Epithelial cell of esophagus (primary cell): ENCODE measurements at regions not wholly inside any gene's neighbourhood (a gene's known extent, or its start where the extent isn't known, plus 50 kb on each side); places are given as distances from the start of the nearest gene placed in this dataset.

Experiments used
- DNase-seq: peaks from one replicate; pipeline ENCODE4 v3.0.0; 2010; ENCODE audit warnings: low read depth
- H3K4me3 ChIP-seq: 2 replicates; pipeline ENCODE4 v1.5.1; 2011; ENCODE audit warnings: mild to moderate bottlenecking, low read length, control low read depth
- CTCF ChIP-seq: IDR thresholded peaks from 2 replicates; pipeline ENCODE4 v1.5.1; 2011; ENCODE audit warnings: low read depth, mild to moderate bottlenecking, low read length, control low read depth, inconsistent platforms; ENCODE audit not compliant: insufficient read depth; ENCODE audit errors: missing control alignments

GRCh38 chr5:91839233-91839632 is 456.1 kb upstream of the ARRDC3 start:
- no peak overlapping the region for H3K4me3 ChIP-seq
- DNase-seq, result no peak
- TF ChIP-seq CTCF, result no peak

- TF ChIP-seq CTCF, result no peak
- no peak overlapping the region for H3K4me3 ChIP-seq
- DNase-seq, result no peak
These were observed 447.3 kb upstream of the ARRDC3 start for GRCh38 chr5:91830361-91830953.

GRCh38 chr5:91825618-91826017 is 442.5 kb upstream of the ARRDC3 start:
- no peak for TF ChIP-seq CTCF

GRCh38 chr5:91824406-91824805 is 441.3 kb upstream of the ARRDC3 start:
- no peak for DNase-seq
- TF ChIP-seq CTCF, result no peak
- H3K4me3 ChIP-seq, result no peak overlapping the region

More at GRCh38 chr5:91825618-91826017, 442.5 kb upstream of the ARRDC3 start:
- no peak for DNase-seq
- H3K4me3 ChIP-seq, result no peak overlapping the region

- no peak for DNase-seq
- H3K4me3 ChIP-seq, result no peak overlapping the region
- no peak for TF ChIP-seq CTCF
These were observed 437.8 kb upstream of the ARRDC3 start for GRCh38 chr5:91820874-91821273.

- no peak for DNase-seq
- no peak for TF ChIP-seq CTCF
- H3K4me3 ChIP-seq, result no peak overlapping the region
These were observed 433.6 kb upstream of the ARRDC3 start for GRCh38 chr5:91816681-91817080.

- TF ChIP-seq CTCF, result no peak
- no peak overlapping the region for H3K4me3 ChIP-seq
These were observed 414.5 kb upstream of the ARRDC3 start for GRCh38 chr5:91797576-91797975.

More at GRCh38 chr5:91797576-91797975, 414.5 kb upstream of the ARRDC3 start:
- DNase-seq, result no peak
